ENCODE measurements at regions not wholly inside any gene's neighbourhood (a gene's known extent, or its start where the extent isn't known, plus 50 kb on each side); places are given as distances from the start of the nearest gene placed in this dataset.

- TF ChIP-seq MAX (IDR thresholded peaks at IDR 0.05; ENCODE audit: insufficient read depth, insufficient read length) (no peak), CTCF (IDR thresholded peaks at IDR 0.05; ENCODE audit: extremely low read depth in 1 of 2, insufficient read depth in 1 of 2, low read depth in 1 of 2, low read length in 2 of 2) (no peak)
Measured at GRCh38 chr2:129480790-129481189, 498.7 kb upstream of the RAB6C start.
